Stimulated activated CD4-positive, alpha-beta T cell treated with anti-CD3 and anti-CD28 coated beads, Interleukin-4, amount 100 ng/mL, for 48 hours (primary cell): ENCODE measurements at regions not wholly inside any gene's neighbourhood (a gene's known extent, or its start where the extent isn't known, plus 50 kb on each side); places are given as distances from the start of the nearest gene placed in this dataset.

Experiments
- DNase-seq, 2 donors: peaks; one replicate each; pipeline ENCODE4 v3.0.0-alpha.2; 2020; ENCODE audit warnings: low read depth in 2 of 2

GRCh38 chr12:32047357-32048212 lies 59.1 kb upstream of the BICD1 start:
- DNase-seq, result no peak

DNA sequence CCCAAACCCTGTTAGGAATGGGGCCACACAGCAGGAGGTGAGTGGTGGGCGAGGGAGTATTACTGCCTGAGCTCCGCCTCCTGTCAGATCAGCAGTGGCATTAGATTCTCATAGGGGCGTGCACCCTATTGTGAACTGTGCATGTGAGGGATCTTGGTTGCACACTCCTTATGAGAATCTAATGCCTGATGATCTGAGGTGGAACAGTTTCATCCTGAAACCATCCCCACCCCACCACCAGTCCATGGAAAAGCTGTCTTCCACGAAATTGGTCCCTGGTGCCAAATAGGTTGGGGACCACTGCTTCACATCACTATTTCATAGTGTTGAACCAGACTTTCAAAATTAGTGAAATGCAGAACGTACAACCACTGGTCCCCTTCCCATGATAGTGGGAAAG lies 57.9 kb upstream of the BICD1 start:
- DNase-seq, result no peak

DNA sequence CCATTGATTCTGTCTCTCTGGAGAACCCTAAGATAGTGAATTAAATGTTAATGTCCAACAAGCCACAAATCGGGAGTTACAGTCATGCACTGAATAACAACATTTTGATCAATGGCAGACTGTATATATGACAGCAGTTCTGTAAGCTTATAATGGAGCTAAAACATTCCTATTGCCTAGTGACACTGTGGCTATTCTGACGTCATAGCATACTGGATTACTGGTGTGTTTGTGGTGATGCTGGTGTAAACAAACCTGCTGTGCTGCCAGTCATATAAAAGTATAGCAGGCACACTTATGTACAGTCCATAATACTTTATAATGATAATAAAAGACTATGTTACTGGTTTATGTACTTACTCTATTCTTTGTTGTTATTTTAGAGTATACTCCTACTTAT lies 56.7 kb upstream of the BICD1 start:
- no peak for DNase-seq

DNA sequence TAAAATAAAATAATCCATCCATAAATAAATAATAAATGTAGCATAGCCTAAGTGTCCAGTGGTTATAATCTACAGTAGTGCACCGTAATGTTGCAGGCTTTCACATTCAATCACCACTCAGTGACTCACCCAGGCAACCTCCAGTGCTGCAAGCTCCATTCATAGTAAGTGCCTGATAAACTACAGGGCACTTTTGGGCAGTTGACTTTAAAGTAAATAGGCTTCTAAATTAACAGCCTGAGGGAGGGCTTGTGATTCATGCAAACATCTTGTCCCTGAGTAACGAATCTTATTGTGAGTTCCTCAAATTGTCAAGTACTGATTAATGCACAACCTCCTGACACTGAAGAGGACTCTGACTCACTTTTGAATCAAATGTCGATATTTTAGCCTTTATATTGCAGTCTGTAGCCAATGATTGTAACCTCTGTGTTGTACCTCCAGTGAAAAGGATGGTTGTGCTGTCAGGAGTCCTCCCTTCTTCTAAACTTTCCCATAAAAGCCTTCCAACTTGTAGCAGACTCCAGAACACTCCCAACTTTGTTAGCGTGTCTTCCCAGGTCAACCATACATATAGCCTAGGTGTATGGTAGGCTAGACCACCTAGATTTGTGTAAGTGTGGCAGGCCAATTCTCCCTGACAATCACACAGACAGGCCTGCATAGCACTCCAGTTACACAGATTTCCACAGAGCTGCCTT lies 55.0 kb upstream of the BICD1 start:
- peak in 1 of 2 donors; percentile 2 for DNase-seq

GRCh38 chr12:32052212-32052713 lies 54.4 kb upstream of the BICD1 start:
- no peak for DNase-seq

GRCh38 chr12:32053881-32054624 lies 52.6 kb upstream of the BICD1 start:
- DNase-seq, result no peak
